GM04504 (cell line): ENCODE measurements at regions not wholly inside any gene's neighbourhood (a gene's known extent, or its start where the extent isn't known, plus 50 kb on each side); places are given as distances from the start of the nearest gene placed in this dataset.

Source experiments
- DNase-seq: peaks from one replicate; pipeline ENCODE4 v3.0.0-alpha.2; 2012; ENCODE audit warnings: low read depth

DNA sequence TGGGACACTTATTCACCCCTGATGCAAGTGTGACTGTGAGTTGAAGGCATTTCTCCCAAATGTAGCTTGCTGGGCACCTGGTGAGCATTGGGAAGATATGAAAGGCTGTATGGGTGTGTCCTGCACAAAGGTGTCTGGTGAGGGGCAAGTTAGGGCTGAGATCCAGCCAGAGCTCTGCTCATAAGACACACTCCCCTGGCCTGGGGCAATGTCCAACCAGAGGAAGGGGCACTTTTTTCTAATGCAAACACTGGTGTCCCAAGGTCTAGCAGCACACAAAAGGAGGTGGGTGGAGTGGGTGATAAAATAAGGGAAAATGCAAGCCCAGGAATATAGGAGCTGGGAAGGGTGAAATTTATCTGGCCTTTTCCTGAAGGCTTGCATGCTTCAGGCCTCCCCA, 57.0 kb upstream of the TRABD2B start:
- DNase-seq = no peak

DNA sequence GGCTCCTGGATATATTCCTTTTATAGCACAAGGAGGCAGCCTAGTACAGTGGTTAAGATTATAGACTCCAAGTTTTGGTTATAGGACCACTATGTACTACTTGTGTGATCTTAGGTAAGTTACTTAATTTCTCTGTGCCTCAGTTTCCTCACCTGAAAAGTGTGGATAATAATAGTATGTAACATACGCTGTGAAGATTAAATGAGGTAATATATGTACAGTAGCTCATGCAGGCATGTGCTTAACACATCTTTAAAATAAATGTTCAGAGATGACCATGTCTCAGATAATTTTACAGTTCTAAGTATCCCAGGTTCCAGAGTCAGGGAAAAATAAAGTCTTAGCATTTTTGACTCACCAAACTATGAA, 55.7 kb upstream of the TRABD2B start:
- DNase-seq = no peak

DNA sequence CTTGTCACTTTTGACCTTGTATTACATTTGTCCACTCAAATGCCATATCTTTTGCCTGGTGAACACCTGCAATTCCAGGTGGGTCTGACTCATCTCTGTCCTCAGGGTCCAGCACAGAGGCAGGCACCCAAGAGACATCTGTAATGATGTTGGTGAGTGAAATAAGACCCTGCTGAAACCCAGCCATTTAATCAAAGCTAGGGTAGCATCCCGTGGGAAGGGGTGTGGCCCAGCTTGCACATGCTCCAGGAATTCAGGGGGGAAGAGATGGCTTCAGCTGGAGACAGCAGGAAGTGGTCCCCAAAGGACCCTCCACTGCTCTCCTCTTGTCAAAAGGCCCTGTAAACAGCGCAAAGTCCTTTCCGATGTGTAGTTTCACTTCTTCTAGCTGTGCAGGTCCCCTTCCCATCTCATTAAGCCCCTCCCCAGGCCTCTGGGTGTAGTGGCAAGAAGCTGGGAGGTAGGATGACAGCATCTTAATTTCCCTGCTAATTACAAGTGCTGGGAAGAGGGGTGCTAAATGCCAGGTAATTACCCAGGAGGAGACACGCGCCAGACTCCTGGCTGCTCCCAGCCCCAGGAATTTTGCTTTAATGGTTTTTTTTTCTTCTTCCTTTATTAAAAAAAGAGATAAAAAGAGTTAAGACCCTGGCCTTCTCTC, 54.4 kb upstream of the TRABD2B start:
- DNase-seq = no peak

DNA sequence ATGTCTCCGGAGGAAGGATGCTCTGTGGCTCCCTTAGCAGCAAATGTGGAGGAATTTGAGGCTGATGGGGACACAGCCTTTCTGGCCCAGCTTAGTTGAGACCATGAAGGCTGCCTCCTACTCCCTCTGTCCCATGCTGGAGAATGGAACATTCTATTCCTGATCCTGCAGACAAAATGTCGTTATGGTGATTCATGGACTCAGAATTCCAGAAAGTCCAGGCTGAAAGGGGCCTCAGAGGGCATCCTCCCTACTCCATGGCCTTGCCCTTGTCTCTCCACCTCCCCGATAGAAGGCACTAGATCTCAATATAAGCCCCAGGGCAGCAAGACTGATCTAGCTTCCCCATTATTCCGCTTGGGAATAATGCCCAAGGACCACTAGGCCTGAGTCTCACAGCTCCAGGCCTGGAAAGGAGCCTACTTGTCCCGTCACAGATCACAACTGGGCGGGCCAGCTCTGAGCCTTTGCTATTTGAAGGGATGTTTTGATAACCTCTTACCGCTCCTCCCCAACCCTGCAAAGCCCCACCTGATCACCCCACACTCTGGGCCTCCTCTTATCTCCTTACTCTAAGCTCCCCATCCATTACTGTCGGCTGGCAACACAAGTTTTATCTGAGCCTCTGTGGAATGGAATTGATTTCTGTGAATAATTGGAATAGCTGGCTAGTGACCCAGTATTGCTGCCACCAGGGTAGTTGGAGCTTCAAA, 52.8 kb upstream of the TRABD2B start:
- no peak for DNase-seq

DNA sequence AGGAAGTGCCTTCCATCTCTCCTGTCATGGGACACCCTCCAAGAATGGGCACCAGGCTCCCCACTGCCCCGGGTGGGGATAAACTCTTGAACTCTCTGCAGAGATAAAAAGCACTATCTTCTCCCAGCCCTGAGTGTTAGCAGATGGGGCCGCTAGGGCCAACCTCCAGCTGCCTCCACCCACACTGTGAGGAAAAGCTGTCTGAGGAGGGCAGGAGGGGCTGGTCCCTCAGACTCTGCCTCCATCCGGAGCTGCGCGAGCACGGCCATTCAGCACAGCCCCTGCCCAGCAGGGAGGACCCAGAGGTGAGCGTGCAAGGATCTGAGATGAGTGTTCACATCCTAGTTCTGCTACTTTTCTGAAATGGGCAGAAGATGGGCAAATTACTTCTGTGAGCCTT, 51.8 kb upstream of the TRABD2B start:
- DNase-seq = no peak

DNA sequence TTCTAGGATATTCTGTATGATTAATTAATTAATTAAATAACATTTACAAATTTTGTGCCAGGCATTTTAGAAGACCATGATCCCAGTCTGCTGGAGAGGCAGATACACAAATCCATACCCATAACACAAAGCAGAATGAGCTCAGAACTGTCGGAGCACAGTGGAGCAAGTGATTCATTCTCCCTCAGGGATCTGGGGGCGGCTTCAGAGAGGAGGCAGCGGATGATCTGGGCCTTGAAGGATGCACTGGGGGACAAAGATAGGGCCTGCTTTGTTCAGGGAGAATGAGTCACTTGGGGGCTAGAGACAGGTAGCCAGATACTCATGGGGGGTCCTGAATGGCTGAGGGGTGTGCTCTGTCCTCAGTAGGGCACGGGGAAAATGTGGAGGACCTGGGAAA, 50.9 kb upstream of the TRABD2B start:
- DNase-seq = no peak

DNA sequence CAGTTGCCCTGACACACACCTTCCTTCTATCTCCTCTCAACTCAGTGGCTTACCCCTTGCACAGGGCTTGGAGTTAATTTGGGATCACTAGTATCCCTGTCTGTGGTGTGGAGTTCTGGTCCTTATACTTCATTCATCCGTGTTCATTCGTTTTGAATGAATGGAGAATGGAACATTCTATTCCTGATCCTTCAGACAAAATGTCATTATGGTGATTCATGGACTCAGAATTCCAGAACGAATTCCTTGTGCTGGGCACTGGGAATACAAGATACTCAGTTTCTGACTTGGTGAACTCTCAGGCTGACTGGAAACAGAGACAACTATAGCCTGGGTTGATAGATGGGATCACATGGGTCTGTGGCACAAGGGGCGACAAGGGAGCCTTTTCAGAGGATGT, 49.9 kb upstream of the TRABD2B start:
- no peak for DNase-seq
